ENCODE measurements at regions not wholly inside any gene's neighbourhood (a gene's known extent, or its start where the extent isn't known, plus 50 kb on each side); places are given as distances from the start of the nearest gene placed in this dataset.

- TF ChIP-seq TAF1 (IDR thresholded peaks at IDR 0.05; ENCODE audit: borderline replicate concordance, insufficient read depth, low read length) (no peak), SIN3A (IDR thresholded peaks at IDR 0.05; ENCODE audit: borderline replicate concordance, insufficient read depth, low read length) (no peak), POLR2AphosphoS5 (IDR thresholded peaks at IDR 0.05; ENCODE audit: low read depth, low read length) (no peak)
Measured at GRCh38 chr2:42853549-42854206, 61.3 kb upstream of the HAAO start.

Data from PFSK-1 (cell line).